Mucosa of rectum (tissue), 2 donors: ENCODE measurements at regions not wholly inside any gene's neighbourhood (a gene's known extent, or its start where the extent isn't known, plus 50 kb on each side); places are given as distances from the start of the nearest gene placed in this dataset.
A peak's percentile ranks its signal among the peaks of the same experiment; 100 is the strongest.

Experiments
- H3K27ac ChIP-seq, 2 donors: one replicate each; pipeline ENCODE4 v1.7.0; 2013; ENCODE audit warnings: inconsistent platforms in 2 of 2, low read depth in 2 of 2, low read length in 2 of 2
- H3K27me3 ChIP-seq, 2 donors: one replicate each; pipeline ENCODE4 v1.7.0; 2013; ENCODE audit warnings: low read length in 2 of 2; ENCODE audit not compliant: control insufficient read depth in 2 of 2, insufficient read depth in 2 of 2
- H3K36me3 ChIP-seq, 2 donors: one replicate each; pipeline ENCODE4 v1.7.0; 2013; ENCODE audit warnings: low read length in 2 of 2; ENCODE audit not compliant: control insufficient read depth in 2 of 2, insufficient read depth in 2 of 2
- H3K4me1 ChIP-seq, 2 donors: one replicate each; pipeline ENCODE4 v1.7.0; 2013; ENCODE audit warnings: low read length in 2 of 2, mild to moderate bottlenecking in 1 of 2; ENCODE audit not compliant: control insufficient read depth in 2 of 2, insufficient read depth in 2 of 2
- H3K4me3 ChIP-seq, 2 donors: one replicate each; pipeline ENCODE4 v1.7.0; 2013; ENCODE audit warnings: low read length in 2 of 2
- H3K9ac ChIP-seq, 2 donors: one replicate each; pipeline ENCODE4 v1.7.0; 2013; ENCODE audit warnings: low read length in 2 of 2, low read depth in 1 of 2, mild to moderate bottlenecking in 1 of 2
- H3K9me3 ChIP-seq, 2 donors: one replicate each; pipeline ENCODE4 v1.7.0; 2013; ENCODE audit warnings: low read length in 2 of 2; ENCODE audit not compliant: control insufficient read depth in 2 of 2
- donor health status: healthy.
- donor health status: Normal muscosa, but diverticular disease.

GRCh38 chr3:69524816-69525215 is 138.9 kb upstream of the FRMD4B start:
- H3K4me1 ChIP-seq: no peaks in the 10 kb centered on the region
- H3K9me3 ChIP-seq: no peaks in the 10 kb centered on the region
- H3K27me3 ChIP-seq: no peaks in the 10 kb centered on the region
- no peak overlapping the region for H3K27ac ChIP-seq
- no peak overlapping the region for H3K9ac ChIP-seq
- H3K4me3 ChIP-seq: no peak overlapping the region
- no peaks in the 10 kb centered on the region for H3K36me3 ChIP-seq

- Histone ChIP-seq H3K36me3 (no peaks in the 10 kb centered on the region), H3K9me3 (no peaks in the 10 kb centered on the region), H3K27me3 (no peaks in the 10 kb centered on the region), H3K9ac (no peak overlapping the region), H3K4me1 (no peaks in the 10 kb centered on the region), H3K4me3 (no peak overlapping the region), H3K27ac (no peak overlapping the region)
Measured at GRCh38 chr3:69521286-69521685, 135.4 kb upstream of the FRMD4B start.

GRCh38 chr3:69511361-69511760 is 125.5 kb upstream of the FRMD4B start:
- no peaks in the 10 kb centered on the region for H3K4me1 ChIP-seq
- H3K9ac ChIP-seq: no peak overlapping the region
- H3K27me3 ChIP-seq: no peaks in the 10 kb centered on the region
- no peak overlapping the region for H3K27ac ChIP-seq
- no peak overlapping the region for H3K4me3 ChIP-seq
- H3K36me3 ChIP-seq: no peaks in the 10 kb centered on the region
- no peaks in the 10 kb centered on the region for H3K9me3 ChIP-seq

GRCh38 chr3:69510481-69511030 is 124.7 kb upstream of the FRMD4B start:
- Histone ChIP-seq H3K36me3 (no peaks in the 10 kb centered on the region), H3K27ac (no peak overlapping the region), H3K4me1 (no peaks in the 10 kb centered on the region), H3K27me3 (no peaks in the 10 kb centered on the region), H3K9me3 (no peaks in the 10 kb centered on the region), H3K4me3 (no peak overlapping the region), H3K9ac (no peak overlapping the region)

GRCh38 chr3:69509288-69509687 is 123.4 kb upstream of the FRMD4B start:
- no peaks in the 10 kb centered on the region for H3K9me3 ChIP-seq
- no peaks in the 10 kb centered on the region for H3K36me3 ChIP-seq
- H3K27me3 ChIP-seq: no peaks in the 10 kb centered on the region
- H3K9ac ChIP-seq: no peak overlapping the region
- H3K27ac ChIP-seq: no peak overlapping the region
- H3K4me1 ChIP-seq: no peaks in the 10 kb centered on the region
- no peak overlapping the region for H3K4me3 ChIP-seq

- H3K9me3 ChIP-seq: no peaks in the 10 kb centered on the region
- H3K27ac ChIP-seq: no peak overlapping the region
- no peaks in the 10 kb centered on the region for H3K36me3 ChIP-seq
- no peaks in the 10 kb centered on the region for H3K4me1 ChIP-seq
- H3K27me3 ChIP-seq: no peaks in the 10 kb centered on the region
- H3K4me3 ChIP-seq: no peak overlapping the region
- H3K9ac ChIP-seq: no peak overlapping the region
Measured at GRCh38 chr3:69505770-69506407, 120.0 kb upstream of the FRMD4B start.

GRCh38 chr3:69504232-69504631 is 118.3 kb upstream of the FRMD4B start:
- Histone ChIP-seq H3K27me3 (no peaks in the 10 kb centered on the region), H3K36me3 (no peaks in the 10 kb centered on the region), H3K27ac (no peak overlapping the region), H3K4me3 (no peak overlapping the region), H3K9ac (no peak overlapping the region), H3K9me3 (no peaks in the 10 kb centered on the region), H3K4me1 (no peaks in the 10 kb centered on the region)

GRCh38 chr3:69500604-69501003 is 114.7 kb upstream of the FRMD4B start:
- Histone ChIP-seq H3K36me3 (no peaks in the 10 kb centered on the region), H3K4me3 (no peak overlapping the region), H3K27ac (peak overlapping the region in 1 of 2 donors; percentile 26), H3K9me3 (no peaks in the 10 kb centered on the region), H3K27me3 (no peaks in the 10 kb centered on the region), H3K9ac (no peak overlapping the region), H3K4me1 (no peaks in the 10 kb centered on the region)

- no peaks in the 10 kb centered on the region for H3K27me3 ChIP-seq
- no peaks in the 10 kb centered on the region for H3K9me3 ChIP-seq
- H3K27ac ChIP-seq: peak overlapping the region in 1 of 2 donors; percentile 26
- H3K4me1 ChIP-seq: no peaks in the 10 kb centered on the region
- H3K4me3 ChIP-seq: no peak overlapping the region
- no peak overlapping the region for H3K9ac ChIP-seq
- no peaks in the 10 kb centered on the region for H3K36me3 ChIP-seq
Measured at GRCh38 chr3:69499899-69500421, 114.1 kb upstream of the FRMD4B start.

- no peaks in the 10 kb centered on the region for H3K27me3 ChIP-seq
- H3K4me1 ChIP-seq: no peaks in the 10 kb centered on the region
- no peak overlapping the region for H3K4me3 ChIP-seq
- no peak overlapping the region for H3K27ac ChIP-seq
- no peaks in the 10 kb centered on the region for H3K9me3 ChIP-seq
- H3K9ac ChIP-seq: no peak overlapping the region
- H3K36me3 ChIP-seq: no peaks in the 10 kb centered on the region
Measured at GRCh38 chr3:69499422-69499821, 113.5 kb upstream of the FRMD4B start.
